ENCODE measurements at regions not wholly inside any gene's neighbourhood (a gene's known extent, or its start where the extent isn't known, plus 50 kb on each side); places are given as distances from the start of the nearest gene placed in this dataset.
"Not testable (repeated sequence)": the region's sequence is repeated elsewhere in the genome, so short reads cannot be mapped to it uniquely, and the experiment has no call there.

- H3K27ac ChIP-seq = no peak overlapping the region
- no peak for TF ChIP-seq CTCF (conservative IDR thresholded peaks at IDR 0.05)
- no peak for TF ChIP-seq ZFX (IDR thresholded peaks at IDR 0.05)
Measured at GRCh38 chrX:81900522-81900921, 698.6 kb downstream of the SH3BGRL start.

DNA sequence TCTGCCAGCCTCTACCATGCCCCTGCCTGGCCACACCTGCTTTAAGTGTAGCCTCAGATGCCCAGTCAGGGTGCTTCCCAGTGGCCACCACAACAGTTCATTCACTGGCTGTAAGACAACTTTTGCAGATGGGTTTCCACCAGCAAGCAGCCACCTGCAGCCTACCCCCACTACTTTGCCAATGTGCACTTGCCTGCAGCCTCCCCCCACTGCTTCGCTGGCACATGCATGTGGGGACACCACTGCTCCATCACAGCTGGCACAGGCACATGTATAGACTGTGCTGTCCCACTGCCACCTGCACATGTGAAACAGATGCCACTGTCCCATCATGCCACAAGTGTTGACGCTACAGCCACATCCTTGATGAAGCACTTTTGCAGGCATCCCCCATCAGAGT, 723.9 kb downstream of the SH3BGRL start:
- TF ChIP-seq CTCF (conservative IDR thresholded peaks at IDR 0.05) (no peak), ZFX (IDR thresholded peaks at IDR 0.05) (no peak)
- H3K27ac ChIP-seq = no peak overlapping the region

DNA sequence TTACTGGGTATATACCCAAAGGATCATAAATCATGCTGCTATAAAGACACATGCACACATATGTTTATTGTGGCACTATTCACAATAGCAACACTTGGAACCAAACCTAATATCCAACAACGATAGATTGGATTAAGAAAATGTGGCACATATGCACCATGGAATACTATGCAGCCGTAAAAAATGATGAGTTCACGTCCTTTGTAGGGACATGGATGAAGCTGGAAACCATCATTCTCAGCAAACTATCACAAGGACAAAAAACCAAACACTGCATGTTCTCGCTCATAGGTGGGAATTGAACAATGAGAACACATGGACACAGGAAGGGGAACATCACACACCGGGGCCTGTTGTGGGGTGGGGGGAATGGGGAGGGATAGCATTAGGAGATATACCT, 744.0 kb downstream of the SH3BGRL start:
- H3K27ac ChIP-seq = not testable (repeated sequence)

GRCh38 chrX:81957318-81957717, 755.4 kb downstream of the SH3BGRL start:
- no peak overlapping the region for H3K27ac ChIP-seq
- TF ChIP-seq CTCF (conservative IDR thresholded peaks at IDR 0.05) = no peak
- TF ChIP-seq ZFX (IDR thresholded peaks at IDR 0.05) = no peak

- H3K27ac ChIP-seq = no peak overlapping the region
- TF ChIP-seq ZFX (IDR thresholded peaks at IDR 0.05) (no peak), CTCF (conservative IDR thresholded peaks at IDR 0.05) (peak; percentile 71)
Measured at GRCh38 chrX:81957900-81958545, 756.1 kb downstream of the SH3BGRL start.

DNA sequence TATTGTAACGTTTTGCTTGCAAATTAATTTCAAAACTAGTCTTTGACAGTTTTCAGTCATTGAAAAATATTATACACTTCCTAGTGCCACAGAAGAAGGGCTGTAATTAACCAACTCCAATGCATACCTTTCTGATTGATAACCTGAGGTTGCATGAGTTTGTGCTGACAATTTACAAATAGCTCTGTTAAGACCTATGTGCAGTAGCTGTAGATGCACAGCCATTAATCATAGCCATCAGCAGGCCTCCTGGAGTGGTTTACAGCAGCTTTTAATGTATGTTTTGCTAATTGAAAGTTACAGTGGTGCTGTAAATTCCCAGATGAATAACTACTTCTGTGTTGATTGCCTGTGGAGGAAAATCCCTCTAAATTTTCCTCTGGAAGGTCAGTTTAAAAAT, 758.1 kb downstream of the SH3BGRL start:
- H3K27ac ChIP-seq = no peak overlapping the region
- TF ChIP-seq ZFX (IDR thresholded peaks at IDR 0.05) = no peak
- no peak for TF ChIP-seq CTCF (conservative IDR thresholded peaks at IDR 0.05)

DNA sequence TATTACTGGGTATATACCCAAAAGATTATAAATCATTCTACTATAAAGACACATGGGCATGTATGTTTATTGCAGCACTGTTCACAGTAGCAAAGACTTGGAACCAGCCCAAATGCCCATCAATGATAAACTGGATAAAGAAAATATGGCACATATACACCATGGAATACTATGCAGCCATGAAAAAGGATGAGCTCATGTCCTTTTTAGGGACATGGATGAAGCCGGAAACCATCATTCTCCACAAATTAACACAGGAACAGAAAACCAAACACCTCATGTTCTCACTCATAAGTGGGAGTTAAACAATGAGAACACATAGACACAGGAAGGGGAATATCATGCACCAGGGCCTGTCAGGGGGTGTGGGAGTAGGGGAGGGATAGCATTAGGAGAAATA, 772.5 kb downstream of the SH3BGRL start:
- H3K27ac ChIP-seq = not testable (repeated sequence)

DNA sequence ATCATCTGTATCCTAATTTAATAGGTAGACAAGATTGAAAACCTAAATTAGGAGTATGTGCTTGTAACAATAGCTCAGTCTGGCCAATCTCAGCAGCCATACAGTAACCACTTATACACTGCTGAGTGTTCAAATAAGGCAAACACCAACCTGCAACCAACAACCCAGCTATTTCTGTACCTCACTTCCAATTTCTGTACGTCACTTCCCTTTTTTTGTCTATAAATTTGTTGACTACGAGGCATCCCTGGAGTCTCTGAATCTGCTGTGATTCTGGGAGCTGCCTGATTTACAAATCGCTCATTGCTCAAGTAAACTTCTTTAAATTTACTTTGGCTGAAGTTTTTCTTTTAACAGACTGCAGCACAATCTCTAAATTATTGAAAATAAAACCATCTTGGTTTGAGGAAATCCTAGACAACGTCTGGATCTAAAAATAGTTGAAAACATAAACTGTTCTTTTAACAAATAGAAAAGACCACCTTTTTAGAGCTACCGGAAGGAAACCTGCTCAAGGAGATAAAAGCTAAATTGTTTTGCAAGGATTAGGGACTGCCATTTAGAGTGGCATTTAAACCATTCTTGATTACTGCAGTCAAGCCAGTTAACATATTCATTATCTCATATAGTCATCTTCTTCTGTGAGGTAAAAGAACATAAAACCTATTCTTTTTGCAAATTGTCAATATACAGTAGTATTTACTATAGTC, 778.1 kb downstream of the SH3BGRL start:
- TF ChIP-seq ZFX (IDR thresholded peaks at IDR 0.05) (no peak), CTCF (conservative IDR thresholded peaks at IDR 0.05) (no peak)
- no peak overlapping the region for H3K27ac ChIP-seq

DNA sequence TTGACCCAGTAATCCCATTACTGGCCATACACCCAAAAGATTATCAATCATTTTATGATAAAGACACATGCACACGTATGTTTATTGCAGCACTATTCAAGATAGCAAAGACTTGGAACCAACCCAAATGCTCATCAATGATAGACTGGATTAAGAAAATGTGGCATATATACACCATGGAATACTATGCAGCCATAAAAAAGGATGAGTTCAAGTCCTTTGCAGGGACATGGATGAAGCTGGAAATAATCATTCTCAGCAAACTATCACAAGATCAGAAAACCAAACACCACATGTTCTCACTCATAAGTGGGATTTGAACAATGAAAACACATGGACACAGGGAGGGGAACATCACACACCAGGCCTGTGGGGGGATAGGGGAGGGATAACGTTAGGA, 785.3 kb downstream of the SH3BGRL start:
- H3K27ac ChIP-seq = not testable (repeated sequence)

Measured in C4-2B (cell line).